NCI-H146 (cell line): ENCODE measurements at regions not wholly inside any gene's neighbourhood (a gene's known extent, or its start where the extent isn't known, plus 50 kb on each side); places are given as distances from the start of the nearest gene placed in this dataset.

Experiments used
- DNase-seq: peaks from one replicate; lab custom pipeline; 2025; lab: John Stamatoyannopoulos, UW

GRCh38 chr14:26204366-26204727 is 393.5 kb downstream of the NOVA1 start:
- no peak for DNase-seq

- DNase-seq: no peak
These were observed 397.1 kb downstream of the NOVA1 start for GRCh38 chr14:26200687-26201086.

DNA sequence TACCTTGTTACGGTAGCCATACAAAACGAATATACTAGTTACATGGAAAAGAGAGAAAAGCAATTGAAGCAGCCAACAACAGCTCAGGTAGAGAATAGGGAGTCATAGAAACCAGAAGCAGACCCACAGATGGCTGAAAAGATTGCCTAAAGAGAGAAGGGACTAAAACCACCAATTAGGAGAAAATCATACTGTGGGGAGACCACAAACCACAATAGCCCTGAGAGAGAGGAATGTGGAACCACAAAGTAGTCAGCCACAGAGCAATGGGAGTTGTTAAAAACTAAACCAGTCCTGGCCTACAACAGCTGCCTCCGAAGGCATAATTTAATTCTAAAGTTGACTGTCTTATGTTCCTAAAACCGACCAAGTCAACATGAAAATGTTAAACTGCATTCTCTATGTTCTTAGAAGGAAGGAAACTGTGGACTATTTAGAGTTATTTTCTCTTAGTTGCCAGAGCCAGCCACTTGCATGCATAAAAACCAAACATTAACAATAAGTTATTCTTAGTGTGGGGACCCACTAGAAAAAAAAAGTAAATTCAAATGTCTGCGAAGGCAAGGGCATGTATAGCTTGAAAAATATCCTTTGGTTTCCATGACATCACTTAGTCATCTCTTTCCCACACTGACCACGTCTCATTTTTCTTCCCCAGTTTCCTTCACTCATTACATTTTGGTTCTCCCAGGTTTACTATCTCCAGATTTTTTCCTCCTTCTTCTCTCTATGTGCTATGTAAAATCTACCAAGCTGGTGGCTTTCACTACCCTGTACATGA is 398.1 kb downstream of the NOVA1 start:
- DNase-seq: no peak

DNA sequence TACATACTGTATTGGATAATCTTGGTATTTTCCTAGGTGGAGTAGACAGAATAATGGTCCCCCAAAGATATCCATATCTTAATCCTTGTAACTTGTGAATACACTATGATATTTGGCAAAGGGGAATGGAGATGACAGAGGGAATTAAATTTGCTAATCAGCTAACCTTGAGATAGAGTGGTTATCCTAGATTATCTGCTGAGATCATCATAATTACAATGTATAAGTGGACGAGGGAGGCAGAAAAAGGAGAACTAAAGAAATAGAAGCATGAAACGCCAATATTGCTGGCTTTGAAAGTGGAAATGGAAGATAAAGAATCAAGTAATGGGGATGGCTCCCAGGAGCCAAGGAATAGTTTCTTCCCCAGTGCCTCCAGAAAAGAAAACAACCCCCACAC is 398.7 kb downstream of the NOVA1 start:
- no peak for DNase-seq

- no peak for DNase-seq
These were observed 403.0 kb downstream of the NOVA1 start for GRCh38 chr14:26194816-26195215.

- no peak for DNase-seq
These were observed 406.2 kb downstream of the NOVA1 start for GRCh38 chr14:26191671-26192070.

DNA sequence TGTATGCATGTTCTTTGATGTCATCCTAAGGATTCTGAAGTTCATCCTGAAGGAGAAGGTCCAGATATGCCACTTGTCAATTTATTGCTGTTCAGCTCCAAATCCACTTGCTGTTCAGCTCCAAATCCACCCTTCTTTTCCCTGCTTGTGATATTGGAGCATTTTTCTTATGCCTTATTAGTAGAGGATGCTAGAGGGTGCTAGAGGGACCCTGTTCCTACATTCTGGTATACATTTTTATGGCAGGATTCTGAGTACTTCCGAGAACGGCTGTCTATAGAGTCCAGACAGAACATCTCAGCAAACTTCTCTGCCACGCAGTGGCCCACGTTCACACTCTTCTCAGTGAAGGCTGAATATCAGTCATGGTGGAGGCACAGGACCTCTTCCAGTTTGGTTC is 406.7 kb downstream of the NOVA1 start:
- DNase-seq: peak; percentile 16

DNA sequence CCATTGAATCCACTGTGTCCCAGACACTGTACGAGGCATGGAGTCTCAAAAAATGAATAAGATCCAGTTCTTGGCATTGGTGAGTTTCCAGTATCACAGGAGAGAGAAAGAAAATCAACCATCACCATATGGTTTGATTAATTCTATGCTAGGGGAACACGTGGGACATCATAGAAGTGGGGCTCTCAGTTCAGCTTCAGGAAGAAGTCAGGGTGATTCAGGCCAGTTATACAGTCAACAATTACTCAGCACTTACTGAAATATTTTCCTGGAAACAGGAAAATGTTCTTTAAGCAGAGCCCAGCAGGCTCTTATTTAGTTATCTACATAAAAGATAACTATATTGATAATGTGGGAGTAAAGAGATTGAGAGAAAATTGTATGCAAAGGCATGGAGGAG is 407.2 kb downstream of the NOVA1 start:
- DNase-seq: no peak

- DNase-seq: no peak
These were observed 409.7 kb downstream of the NOVA1 start for GRCh38 chr14:26187996-26188620.

- DNase-seq: no peak
These were observed 417.6 kb downstream of the NOVA1 start for GRCh38 chr14:26180221-26180620.

- no peak for DNase-seq
These were observed 422.2 kb downstream of the NOVA1 start for GRCh38 chr14:26175658-26176057.

DNA sequence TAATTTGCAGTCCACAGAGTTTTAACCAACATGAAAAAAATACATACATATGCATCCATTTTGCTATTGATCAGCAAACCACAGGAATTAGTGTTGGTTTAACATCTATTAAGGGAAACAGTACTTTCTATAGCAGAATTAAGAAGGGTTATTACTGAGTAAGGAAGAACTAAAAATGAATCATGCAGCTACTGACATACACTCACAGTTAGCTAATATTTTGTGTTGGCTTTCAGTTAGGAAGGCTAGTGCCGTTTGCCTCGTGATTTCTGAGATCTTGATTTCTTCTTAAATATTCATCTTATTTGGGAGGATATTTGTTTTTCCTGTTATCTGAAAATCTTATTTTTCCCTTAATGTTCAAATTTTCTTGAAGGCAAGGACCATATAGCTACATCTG is 423.4 kb downstream of the NOVA1 start:
- DNase-seq: no peak

- DNase-seq: no peak
These were observed 424.2 kb downstream of the NOVA1 start for GRCh38 chr14:26173581-26174110.

- no peak for DNase-seq
These were observed 425.4 kb downstream of the NOVA1 start for GRCh38 chr14:26172396-26172795.

DNA sequence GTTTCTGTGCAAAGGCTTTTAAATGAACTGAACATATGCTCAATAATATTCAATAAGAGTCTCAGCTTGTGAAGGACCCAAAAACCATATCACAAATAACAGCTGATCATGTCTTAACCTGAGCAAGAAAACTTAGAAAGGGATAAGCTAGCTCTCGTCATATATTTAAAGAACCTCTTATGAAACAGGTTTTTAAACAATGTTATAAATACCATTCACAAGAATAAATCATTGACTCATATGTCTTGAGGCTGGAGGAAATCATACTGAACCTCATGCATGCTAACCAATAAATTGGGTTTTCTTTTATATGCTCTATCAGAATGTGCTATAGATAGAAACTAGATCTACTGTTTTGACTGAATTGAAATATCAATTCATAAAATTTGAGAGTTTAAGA is 426.9 kb downstream of the NOVA1 start:
- DNase-seq: no peak

GRCh38 chr14:26163761-26164160 is 434.1 kb downstream of the NOVA1 start:
- DNase-seq: peak; percentile 47

- DNase-seq: no peak
These were observed 440.3 kb downstream of the NOVA1 start for GRCh38 chr14:26157517-26157916.

GRCh38 chr14:26143057-26143456 is 454.8 kb downstream of the NOVA1 start:
- DNase-seq: no peak

- DNase-seq: no peak
These were observed 458.9 kb downstream of the NOVA1 start for GRCh38 chr14:26138764-26139445.

DNA sequence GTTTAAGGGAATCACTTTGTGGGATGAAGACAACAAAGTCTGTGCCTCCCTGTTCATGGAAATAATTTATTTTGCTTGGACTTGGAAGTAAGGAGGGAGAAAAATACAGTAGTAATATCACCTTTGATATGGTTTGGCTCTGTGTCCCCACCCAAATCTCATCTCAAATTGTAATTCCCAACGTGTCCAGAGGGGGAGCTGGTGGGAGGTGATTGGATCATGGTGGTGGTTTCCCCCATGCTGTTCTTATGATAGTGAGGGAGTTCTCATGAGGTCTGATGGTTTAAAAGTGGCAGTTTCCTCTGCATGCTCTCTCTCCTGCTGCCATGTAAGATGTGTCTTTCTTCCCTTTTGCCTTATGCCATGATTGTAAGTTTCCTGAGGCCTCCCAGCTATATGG is 460.7 kb downstream of the NOVA1 start:
- DNase-seq: no peak

GRCh38 chr14:26132061-26132645 is 465.7 kb downstream of the NOVA1 start:
- no peak for DNase-seq

GRCh38 chr14:26130690-26131089 is 467.1 kb downstream of the NOVA1 start:
- DNase-seq: no peak
